Urinary bladder (tissue), 3 donors: ENCODE measurements at regions not wholly inside any gene's neighbourhood (a gene's known extent, or its start where the extent isn't known, plus 50 kb on each side); places are given as distances from the start of the nearest gene placed in this dataset.
A peak's percentile ranks its signal among the peaks of the same experiment; 100 is the strongest.

Experiments used
- DNase-seq: peaks from one replicate; pipeline ENCODE4 v3.0.0-alpha.2; 2015; ENCODE audit errors: extremely low spot score
- H3K27ac ChIP-seq: one replicate; pipeline ENCODE4 v1.5.1; 2013; ENCODE audit warnings: low read depth, mild to moderate bottlenecking, moderate library complexity
- H3K36me3 ChIP-seq: one replicate; pipeline ENCODE4 v1.6.1; 2013; ENCODE audit warnings: mild to moderate bottlenecking, moderate library complexity; ENCODE audit not compliant: insufficient read depth
- H3K4me1 ChIP-seq: one replicate; pipeline ENCODE4 v1.6.1; 2013; ENCODE audit warnings: mild to moderate bottlenecking, moderate library complexity; ENCODE audit not compliant: insufficient read depth
- H3K4me3 ChIP-seq: one replicate; pipeline ENCODE4 v1.5.1; 2013; ENCODE audit warnings: low read depth, low read length
- WGBS: extraction: QIAGEN DNeasy Blood & Tissue Kit; methylation state at CpG from one replicate; pipeline ENCODE4 v1.1.7; 2013; 5-methylcytosine and 5-hydroxymethylcytosine counted together
- donor health status: healthy with polysubstance abuse.
- donor health status: healthy.

DNA sequence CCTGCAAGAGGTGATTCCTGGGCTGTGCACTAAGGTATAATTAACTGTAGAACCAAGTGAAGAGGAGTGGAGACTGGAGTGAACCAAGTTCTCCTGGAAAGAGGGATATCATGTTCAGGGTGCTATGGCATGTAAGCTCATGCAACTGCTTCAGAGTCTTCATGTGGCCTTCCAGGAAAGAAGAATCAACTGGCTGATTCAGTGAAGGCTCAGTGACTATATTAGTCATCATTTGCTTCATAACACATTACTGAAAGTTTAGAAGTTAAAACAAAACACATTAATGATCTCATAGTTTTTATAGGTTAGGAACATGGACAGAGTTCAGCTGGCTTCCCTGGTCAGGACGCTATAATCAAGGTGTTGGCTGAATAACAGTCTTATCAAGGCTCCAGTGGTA is 1200.8 kb upstream of the GYPC start:
- no peaks in the 10 kb centered on the region for H3K36me3 ChIP-seq
- H3K4me1 ChIP-seq: no peaks in the 10 kb centered on the region
- WGBS: 55% methylated on average over 1 of the region's 1 CpG
- H3K27ac ChIP-seq: no peak overlapping the region
- no peak overlapping the region for H3K4me3 ChIP-seq
- no peak for DNase-seq

- Histone ChIP-seq H3K27ac (no peak overlapping the region), H3K4me1 (no peaks in the 10 kb centered on the region), H3K4me3 (no peak overlapping the region), H3K36me3 (no peaks in the 10 kb centered on the region)
- peak; percentile 6 for DNase-seq
- 30% methylated on average over 3 of the region's 3 CpGs for WGBS
Observed at GRCh38 chr2:125456693-125457363, 1199.1 kb upstream of the GYPC start.

- H3K4me3 ChIP-seq: no peak overlapping the region
- no peaks in the 10 kb centered on the region for H3K36me3 ChIP-seq
- 68% methylated on average over 12 of the region's 12 CpGs for WGBS
- DNase-seq: no peak
- H3K4me1 ChIP-seq: no peaks in the 10 kb centered on the region
- H3K27ac ChIP-seq: no peak overlapping the region
Observed at GRCh38 chr2:125471963-125472362, 1184.0 kb upstream of the GYPC start.

DNA sequence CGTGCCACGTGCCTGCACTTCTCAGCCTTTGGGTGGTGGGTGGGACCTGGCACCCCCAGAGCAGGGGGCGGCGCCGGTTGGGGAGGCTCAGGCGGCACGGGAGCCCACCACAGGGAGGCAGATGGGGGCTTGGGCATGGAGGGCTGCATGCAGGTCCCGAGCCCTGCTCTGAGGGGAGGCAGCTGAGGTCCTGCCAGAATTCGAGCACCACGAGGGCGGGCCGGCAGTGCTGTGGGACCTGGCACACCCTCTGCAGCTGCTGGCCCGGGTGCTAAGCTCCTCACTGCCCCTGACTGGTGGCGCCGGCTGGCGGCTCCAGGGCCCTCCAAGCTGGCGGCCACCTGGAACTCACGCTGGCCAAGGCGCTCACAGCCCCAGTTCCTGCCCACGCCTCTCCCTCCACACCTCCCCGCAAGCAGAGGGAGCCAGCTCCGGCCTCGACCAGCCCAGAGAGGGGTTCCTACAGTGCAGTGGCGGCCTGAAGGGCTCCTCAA is 1176.8 kb upstream of the GYPC start:
- H3K4me1 ChIP-seq: no peaks in the 10 kb centered on the region
- H3K4me3 ChIP-seq: no peak overlapping the region
- DNase-seq: no peak
- no peaks in the 10 kb centered on the region for H3K36me3 ChIP-seq
- no peak overlapping the region for H3K27ac ChIP-seq
- WGBS: 96% methylated on average over 24 of the region's 24 CpGs

- H3K4me1 ChIP-seq: no peaks in the 10 kb centered on the region
- H3K36me3 ChIP-seq: no peaks in the 10 kb centered on the region
- H3K4me3 ChIP-seq: no peak overlapping the region
- 91% methylated on average over 4 of the region's 4 CpGs for WGBS
- DNase-seq: no peak
- H3K27ac ChIP-seq: no peak overlapping the region
Observed at GRCh38 chr2:125490308-125490707, 1165.7 kb upstream of the GYPC start.

- Histone ChIP-seq H3K4me3 (no peak overlapping the region), H3K36me3 (no peaks in the 10 kb centered on the region), H3K27ac (no peak overlapping the region), H3K4me1 (no peaks in the 10 kb centered on the region)
- WGBS: 75% methylated on average over 3 of the region's 3 CpGs
- DNase-seq: no peak
Observed at GRCh38 chr2:125491663-125492062, 1164.3 kb upstream of the GYPC start.

GRCh38 chr2:125512313-125512712 is 1143.6 kb upstream of the GYPC start:
- no peaks in the 10 kb centered on the region for H3K4me1 ChIP-seq
- no peaks in the 10 kb centered on the region for H3K36me3 ChIP-seq
- 99% methylated on average over 1 of the region's 1 CpG for WGBS
- no peak for DNase-seq
- H3K4me3 ChIP-seq: no peak overlapping the region
- H3K27ac ChIP-seq: no peak overlapping the region

GRCh38 chr2:125516496-125517109 is 1139.4 kb upstream of the GYPC start:
- H3K36me3 ChIP-seq: no peaks in the 10 kb centered on the region
- WGBS: 55% methylated on average over 3 of the region's 3 CpGs
- no peak for DNase-seq
- H3K4me3 ChIP-seq: no peak overlapping the region
- H3K4me1 ChIP-seq: no peaks in the 10 kb centered on the region
- H3K27ac ChIP-seq: no peak overlapping the region

- WGBS: 64% methylated on average over 5 of the region's 5 CpGs
- DNase-seq: no peak
- Histone ChIP-seq H3K36me3 (no peaks in the 10 kb centered on the region), H3K27ac (no peak overlapping the region), H3K4me3 (no peak overlapping the region), H3K4me1 (no peaks in the 10 kb centered on the region)
Observed at GRCh38 chr2:125526093-125526492, 1129.9 kb upstream of the GYPC start.

DNA sequence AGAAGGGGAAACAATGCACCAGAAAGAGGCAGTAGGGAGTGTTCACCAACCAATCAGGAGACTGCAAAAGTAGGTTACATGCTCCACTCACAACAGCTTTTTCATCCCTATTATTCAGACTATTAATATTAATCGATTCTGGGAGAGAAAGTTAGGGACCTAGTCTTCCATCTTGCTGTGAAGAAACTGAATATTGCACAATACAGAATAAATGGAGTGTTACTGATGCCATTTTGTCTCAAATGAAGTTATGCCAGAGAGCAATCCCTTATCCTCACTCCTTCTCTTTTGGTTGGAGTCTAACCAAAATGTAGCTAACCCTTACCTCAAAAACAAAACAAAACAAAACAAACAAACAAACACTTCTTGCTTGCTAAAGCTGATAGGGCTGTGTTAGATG is 1120.9 kb upstream of the GYPC start:
- 81% methylated on average over 1 of the region's 1 CpG for WGBS
- no peak for DNase-seq
- Histone ChIP-seq H3K36me3 (no peaks in the 10 kb centered on the region), H3K27ac (no peak overlapping the region), H3K4me1 (no peaks in the 10 kb centered on the region), H3K4me3 (no peak overlapping the region)

DNA sequence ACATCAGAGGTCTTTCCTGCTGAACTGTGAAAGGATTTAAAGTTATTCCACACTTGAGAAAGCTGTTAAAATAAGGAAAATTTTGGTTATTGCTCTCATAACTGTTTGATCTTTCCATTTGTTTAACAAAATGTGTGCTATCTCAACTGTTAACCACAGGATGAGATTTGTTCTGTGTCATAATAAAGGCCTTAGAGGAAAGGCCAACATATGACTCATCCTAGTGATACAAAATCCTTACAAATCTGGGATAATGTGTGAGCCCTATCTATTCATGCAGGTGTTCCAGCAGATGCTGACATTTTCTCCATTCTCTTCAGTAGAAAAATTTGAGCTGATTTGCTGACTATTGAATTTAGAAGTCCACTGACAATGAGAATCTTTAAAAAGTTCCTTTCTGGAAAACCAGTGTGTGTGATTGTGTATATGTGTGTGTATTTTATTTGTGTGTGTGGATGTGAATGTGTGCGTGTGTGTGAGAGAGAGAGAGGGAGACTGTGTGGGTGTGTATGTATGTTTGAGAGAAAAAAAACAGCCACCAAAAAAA is 1111.9 kb upstream of the GYPC start:
- Histone ChIP-seq H3K4me3 (no peak overlapping the region), H3K27ac (no peak overlapping the region), H3K36me3 (no peaks in the 10 kb centered on the region), H3K4me1 (no peaks in the 10 kb centered on the region)
- 60% methylated on average over 1 of the region's 1 CpG for WGBS
- no peak for DNase-seq

DNA sequence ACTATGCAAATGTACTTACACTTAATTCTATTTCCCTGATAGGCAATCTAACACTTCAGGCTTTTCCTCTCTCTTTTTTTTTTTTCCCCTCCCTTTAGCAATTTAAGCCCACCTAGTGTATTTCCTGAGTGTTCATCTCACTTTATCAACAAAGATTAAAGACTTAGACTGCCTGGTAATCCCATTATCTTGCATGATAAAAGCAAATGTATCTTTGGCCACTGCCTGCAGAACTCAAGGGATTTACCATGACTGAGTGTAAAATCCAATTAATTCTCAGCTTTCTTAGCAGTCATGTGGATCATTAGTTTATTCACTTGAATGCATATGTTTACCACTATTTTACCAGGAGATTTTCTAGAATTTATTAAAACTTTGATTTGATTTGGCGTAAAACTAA is 1102.2 kb upstream of the GYPC start:
- H3K4me1 ChIP-seq: no peaks in the 10 kb centered on the region
- no peak overlapping the region for H3K27ac ChIP-seq
- H3K36me3 ChIP-seq: no peaks in the 10 kb centered on the region
- no peak for DNase-seq
- 74% methylated on average over 1 of the region's 1 CpG for WGBS
- no peak overlapping the region for H3K4me3 ChIP-seq

- H3K4me3 ChIP-seq: no peak overlapping the region
- no peaks in the 10 kb centered on the region for H3K36me3 ChIP-seq
- H3K27ac ChIP-seq: no peak overlapping the region
- DNase-seq: no peak
- H3K4me1 ChIP-seq: no peaks in the 10 kb centered on the region
- 48% methylated on average over 2 of the region's 2 CpGs for WGBS
Observed at GRCh38 chr2:125554956-125555355, 1101.0 kb upstream of the GYPC start.

GRCh38 chr2:125559186-125559585 is 1096.8 kb upstream of the GYPC start:
- DNase-seq: no peak
- H3K27ac ChIP-seq: no peak overlapping the region
- no peaks in the 10 kb centered on the region for H3K4me1 ChIP-seq
- no peak overlapping the region for H3K4me3 ChIP-seq
- no peaks in the 10 kb centered on the region for H3K36me3 ChIP-seq
- 78% methylated on average over 3 of the region's 3 CpGs for WGBS
